ENCODE measurements at regions not wholly inside any gene's neighbourhood (a gene's known extent, or its start where the extent isn't known, plus 50 kb on each side); places are given as distances from the start of the nearest gene placed in this dataset.

DNA sequence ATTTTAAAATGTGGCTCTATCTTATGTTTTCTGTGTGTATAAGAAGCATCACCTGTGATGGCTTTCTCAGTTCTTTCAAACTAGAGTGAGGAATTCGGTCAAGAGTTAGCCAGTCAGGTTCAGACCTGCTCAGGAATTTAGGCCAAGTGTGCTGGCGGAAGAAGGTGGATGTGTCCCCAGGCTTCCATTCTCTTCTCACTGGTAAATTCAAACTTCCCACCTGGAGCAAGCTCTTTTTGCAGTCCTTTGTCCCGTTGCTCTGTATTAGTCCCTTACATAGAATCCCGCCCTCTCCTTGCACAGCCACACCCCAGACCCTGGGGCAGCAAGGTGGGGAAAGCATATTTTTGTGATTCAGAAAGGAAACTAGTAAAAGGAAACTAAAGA, 124.7 kb upstream of the PWP1 start:
- TF ChIP-seq, protein P1, sequence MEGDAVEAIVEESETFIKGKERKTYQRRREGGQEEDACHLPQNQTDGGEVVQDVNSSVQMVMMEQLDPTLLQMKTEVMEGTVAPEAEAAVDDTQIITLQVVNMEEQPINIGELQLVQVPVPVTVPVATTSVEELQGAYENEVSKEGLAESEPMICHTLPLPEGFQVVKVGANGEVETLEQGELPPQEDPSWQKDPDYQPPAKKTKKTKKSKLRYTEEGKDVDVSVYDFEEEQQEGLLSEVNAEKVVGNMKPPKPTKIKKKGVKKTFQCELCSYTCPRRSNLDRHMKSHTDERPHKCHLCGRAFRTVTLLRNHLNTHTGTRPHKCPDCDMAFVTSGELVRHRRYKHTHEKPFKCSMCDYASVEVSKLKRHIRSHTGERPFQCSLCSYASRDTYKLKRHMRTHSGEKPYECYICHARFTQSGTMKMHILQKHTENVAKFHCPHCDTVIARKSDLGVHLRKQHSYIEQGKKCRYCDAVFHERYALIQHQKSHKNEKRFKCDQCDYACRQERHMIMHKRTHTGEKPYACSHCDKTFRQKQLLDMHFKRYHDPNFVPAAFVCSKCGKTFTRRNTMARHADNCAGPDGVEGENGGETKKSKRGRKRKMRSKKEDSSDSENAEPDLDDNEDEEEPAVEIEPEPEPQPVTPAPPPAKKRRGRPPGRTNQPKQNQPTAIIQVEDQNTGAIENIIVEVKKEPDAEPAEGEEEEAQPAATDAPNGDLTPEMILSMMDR (conservative IDR thresholded peaks at IDR 0.05): no peak
- no peak for TF ChIP-seq ZFX (IDR thresholded peaks at IDR 0.05)
